ENCODE measurements at regions not wholly inside any gene's neighbourhood (a gene's known extent, or its start where the extent isn't known, plus 50 kb on each side); places are given as distances from the start of the nearest gene placed in this dataset.

GRCh38 chr1:60503266-60503925 lies 429.8 kb upstream of the C1orf87 start:
- TF ChIP-seq POLR2AphosphoS5 (IDR thresholded peaks at IDR 0.05; ENCODE audit: low read depth, low read length) (no peak), POLR2A (IDR thresholded peaks at IDR 0.05; ENCODE audit: low read depth, low read length) (no peak), TAF1 (IDR thresholded peaks at IDR 0.05; ENCODE audit: borderline replicate concordance, low read depth, low read length) (no peak)

All from GM12892 (cell line).